B cell (primary cell): ENCODE measurements at regions not wholly inside any gene's neighbourhood (a gene's known extent, or its start where the extent isn't known, plus 50 kb on each side); places are given as distances from the start of the nearest gene placed in this dataset.

Experiments used
- EZH2 ChIP-seq: IDR thresholded peaks from 2 replicates; pipeline ENCODE4 v1.6.1; 2012; ENCODE audit warnings: borderline replicate concordance, low read depth, mild to moderate bottlenecking, moderate library complexity, low read length; ENCODE audit not compliant: insufficient read depth, poor library complexity, severe bottlenecking
- TF ChIP-seq, protein P1 (sequence below): fragments of 200-600 bp; IDR thresholded peaks from one replicate; pipeline ENCODE4 v1.8.0; 2022; ENCODE audit warnings: antibody characterized with exemption, mild to moderate bottlenecking

GRCh38 chr7:96822824-96823223 is 113.2 kb upstream of the SEM1 start:
- TF ChIP-seq, protein P1, sequence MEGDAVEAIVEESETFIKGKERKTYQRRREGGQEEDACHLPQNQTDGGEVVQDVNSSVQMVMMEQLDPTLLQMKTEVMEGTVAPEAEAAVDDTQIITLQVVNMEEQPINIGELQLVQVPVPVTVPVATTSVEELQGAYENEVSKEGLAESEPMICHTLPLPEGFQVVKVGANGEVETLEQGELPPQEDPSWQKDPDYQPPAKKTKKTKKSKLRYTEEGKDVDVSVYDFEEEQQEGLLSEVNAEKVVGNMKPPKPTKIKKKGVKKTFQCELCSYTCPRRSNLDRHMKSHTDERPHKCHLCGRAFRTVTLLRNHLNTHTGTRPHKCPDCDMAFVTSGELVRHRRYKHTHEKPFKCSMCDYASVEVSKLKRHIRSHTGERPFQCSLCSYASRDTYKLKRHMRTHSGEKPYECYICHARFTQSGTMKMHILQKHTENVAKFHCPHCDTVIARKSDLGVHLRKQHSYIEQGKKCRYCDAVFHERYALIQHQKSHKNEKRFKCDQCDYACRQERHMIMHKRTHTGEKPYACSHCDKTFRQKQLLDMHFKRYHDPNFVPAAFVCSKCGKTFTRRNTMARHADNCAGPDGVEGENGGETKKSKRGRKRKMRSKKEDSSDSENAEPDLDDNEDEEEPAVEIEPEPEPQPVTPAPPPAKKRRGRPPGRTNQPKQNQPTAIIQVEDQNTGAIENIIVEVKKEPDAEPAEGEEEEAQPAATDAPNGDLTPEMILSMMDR: no peak
- TF ChIP-seq EZH2: no peak
